Erythroblast (primary cell): ENCODE measurements at regions not wholly inside any gene's neighbourhood (a gene's known extent, or its start where the extent isn't known, plus 50 kb on each side); places are given as distances from the start of the nearest gene placed in this dataset.

ENCODE experiments used
- GATA1 ChIP-seq: IDR thresholded peaks from 2 replicates; pipeline ENCODE4 v1.6.1; 2011; ENCODE audit warnings: low read depth, mild to moderate bottlenecking, control low read depth, low read length, moderate library complexity
- POLR2A ChIP-seq: IDR thresholded peaks from 2 replicates; pipeline ENCODE4 v1.6.1; 2011; ENCODE audit warnings: mild to moderate bottlenecking, low read length

- TF ChIP-seq POLR2A, result no peak
- TF ChIP-seq GATA1, result no peak
Observed at GRCh38 chr10:31187182-31187581, 131.8 kb upstream of the ZEB1 start.
